ENCODE measurements at regions not wholly inside any gene's neighbourhood (a gene's known extent, or its start where the extent isn't known, plus 50 kb on each side); places are given as distances from the start of the nearest gene placed in this dataset.

- H3K36me3 ChIP-seq = no peaks in the 10 kb centered on the region
- H3K27me3 ChIP-seq = no peaks in the 10 kb centered on the region
- no peak for TF ChIP-seq CTCF (IDR thresholded peaks at IDR 0.05)
- no peak overlapping the region for H3K4me3 ChIP-seq (ENCODE audit: low read depth in 1 of 2, low read length in 1 of 2)
- no peak overlapping the region for H3K27ac ChIP-seq
- H3K4me1 ChIP-seq (ENCODE audit: control insufficient read depth in 1 of 2, insufficient read depth in 1 of 2, low read depth in 1 of 2, low read length in 1 of 2) = no peaks in the 10 kb centered on the region
- H3K9me3 ChIP-seq = no peaks in the 10 kb centered on the region
Observed at GRCh38 chr1:80818211-80818610, 982.5 kb upstream of the ADGRL2 start.

- Histone ChIP-seq H3K27ac (no peak overlapping the region), H3K4me1 (ENCODE audit: control insufficient read depth in 1 of 2, insufficient read depth in 1 of 2, low read depth in 1 of 2, low read length in 1 of 2) (no peaks in the 10 kb centered on the region), H3K36me3 (no peaks in the 10 kb centered on the region), H3K9me3 (no peaks in the 10 kb centered on the region), H3K27me3 (no peaks in the 10 kb centered on the region), H3K4me3 (ENCODE audit: low read depth in 1 of 2, low read length in 1 of 2) (no peak overlapping the region)
- TF ChIP-seq CTCF (IDR thresholded peaks at IDR 0.05) = no peak
Observed at GRCh38 chr1:80807981-80808380, 992.8 kb upstream of the ADGRL2 start.

GRCh38 chr1:80806431-80806830, 994.3 kb upstream of the ADGRL2 start:
- Histone ChIP-seq H3K27me3 (no peaks in the 10 kb centered on the region), H3K9me3 (no peaks in the 10 kb centered on the region), H3K4me1 (ENCODE audit: control insufficient read depth in 1 of 2, insufficient read depth in 1 of 2, low read depth in 1 of 2, low read length in 1 of 2) (no peaks in the 10 kb centered on the region), H3K36me3 (no peaks in the 10 kb centered on the region), H3K4me3 (ENCODE audit: low read depth in 1 of 2, low read length in 1 of 2) (no peak overlapping the region), H3K27ac (no peak overlapping the region)
- no peak for TF ChIP-seq CTCF (IDR thresholded peaks at IDR 0.05)

- Histone ChIP-seq H3K4me3 (ENCODE audit: low read depth in 1 of 2, low read length in 1 of 2) (no peak overlapping the region), H3K9me3 (no peaks in the 10 kb centered on the region), H3K36me3 (no peaks in the 10 kb centered on the region), H3K27me3 (no peaks in the 10 kb centered on the region), H3K27ac (no peak overlapping the region), H3K4me1 (ENCODE audit: control insufficient read depth in 1 of 2, insufficient read depth in 1 of 2, low read depth in 1 of 2, low read length in 1 of 2) (no peaks in the 10 kb centered on the region)
- no peak for TF ChIP-seq CTCF (IDR thresholded peaks at IDR 0.05)
Observed at GRCh38 chr1:80801695-80802094, 999.0 kb upstream of the ADGRL2 start.

GRCh38 chr1:80799457-80799856, 1001.3 kb upstream of the ADGRL2 start:
- H3K4me1 ChIP-seq (ENCODE audit: control insufficient read depth in 1 of 2, insufficient read depth in 1 of 2, low read depth in 1 of 2, low read length in 1 of 2) = no peaks in the 10 kb centered on the region
- no peaks in the 10 kb centered on the region for H3K36me3 ChIP-seq
- TF ChIP-seq CTCF (IDR thresholded peaks at IDR 0.05) = no peak
- no peak overlapping the region for H3K4me3 ChIP-seq (ENCODE audit: low read depth in 1 of 2, low read length in 1 of 2)
- H3K27me3 ChIP-seq = no peaks in the 10 kb centered on the region
- no peaks in the 10 kb centered on the region for H3K9me3 ChIP-seq
- no peak overlapping the region for H3K27ac ChIP-seq

GRCh38 chr1:80779275-80779674, 1021.5 kb upstream of the ADGRL2 start:
- Histone ChIP-seq H3K36me3 (no peaks in the 10 kb centered on the region), H3K4me1 (ENCODE audit: control insufficient read depth in 1 of 2, insufficient read depth in 1 of 2, low read depth in 1 of 2, low read length in 1 of 2) (no peaks in the 10 kb centered on the region), H3K4me3 (ENCODE audit: low read depth in 1 of 2, low read length in 1 of 2) (no peak overlapping the region), H3K9me3 (no peaks in the 10 kb centered on the region), H3K27ac (no peak overlapping the region), H3K27me3 (no peaks in the 10 kb centered on the region)
- no peak for TF ChIP-seq CTCF (IDR thresholded peaks at IDR 0.05)

Measured in neutrophil (primary cell).